A549 (cell line): ENCODE measurements at regions not wholly inside any gene's neighbourhood (a gene's known extent, or its start where the extent isn't known, plus 50 kb on each side); places are given as distances from the start of the nearest gene placed in this dataset.

ENCODE experiments used
- ATAC-seq, 2 experiments: fragments of 200-7000 bp in 1 of 2; fragments of >200 bp in 1 of 2; cut with Nextera tagmentation in 1 of 2; cut with Tn5 transposase in 1 of 2; 3 replicates each; pipeline versions ENCODE4 v1.8.0 to v1.9.1; 2018 to 2020; ENCODE audit warnings: mild to moderate bottlenecking in 1 of 2, moderate library complexity in 1 of 2
- CTCF ChIA-PET: fragments of 300-600 bp; sonication (Branson Sonifier 250); formaldehyde crosslinking; extraction: SDS; loops from one replicate; lab custom pipeline; 2021; ENCODE audit warnings: antibody characterized with exemption, inconsistent platforms; lab: Yijun Ruan, JAX
- POLR2A ChIA-PET: fragments of 350-600 bp; formaldehyde crosslinking; extraction: SDS; loops from one replicate; lab custom pipeline; 2021; ENCODE audit warnings: antibody characterized with exemption, inconsistent platforms; lab: Yijun Ruan, JAX
- DNase-seq, 2 experiments: peaks; one replicate each; pipeline versions ENCODE4 v3.0.0 to v3.0.0-alpha.2; 2011 to 2016; ENCODE audit warnings: low read depth in 1 of 2, low spot score in 1 of 2
- FAIRE-seq: peaks from 2 replicates; lab custom pipeline; 2011; peaks lifted over from hg19 to GRCh38; lab: Jason Lieb, UNC
- H3K27ac ChIP-seq, 2 experiments: fragments of >200 bp; sonication (Bioruptor Twin); formaldehyde crosslinking; 3 replicates each; pipeline ENCODE4 v1.5.1; 2016 to 2017
- H3K4me1 ChIP-seq: fragments of >200 bp; sonication (Bioruptor Twin); formaldehyde crosslinking; 3 replicates; pipeline ENCODE4 v1.6.1; 2016
- H3K4me2 ChIP-seq: fragments of >200 bp; sonication (Bioruptor Twin); formaldehyde crosslinking; 3 replicates; pipeline ENCODE4 v1.6.1; 2016
- H3K4me3 ChIP-seq: fragments of >200 bp; sonication (Bioruptor Twin); formaldehyde crosslinking; 3 replicates; pipeline ENCODE4 v1.5.1; 2016
- H3K9me3 ChIP-seq: fragments of >200 bp; sonication (Bioruptor Twin); formaldehyde crosslinking; 3 replicates; pipeline ENCODE4 v1.6.1; 2016
- CEBPB ChIP-seq, 2 experiments: fragments of >200 bp in 1 of 2; sonication (Bioruptor Twin) in 1 of 2; formaldehyde crosslinking in 1 of 2; IDR thresholded peaks; 2 replicates each; pipeline ENCODE4 v1.6.1; 2012 to 2016
- EHF ChIP-seq: fragments of 250-450 bp; sonication (Bioruptor Pico); IDR thresholded peaks from 2 replicates; pipeline ENCODE4 v1.5.0; 2020; ENCODE audit warnings: mild to moderate bottlenecking
- FOSB ChIP-seq: fragments of 250-450 bp; sonication (Bioruptor Pico); IDR thresholded peaks from 2 replicates; pipeline ENCODE4 v1.5.0; 2020; ENCODE audit warnings: mild to moderate bottlenecking, moderate library complexity
- FOXS1 ChIP-seq: fragments of 250-450 bp; sonication (Bioruptor Pico); IDR thresholded peaks from 2 replicates; pipeline ENCODE4 v1.5.0; 2020; ENCODE audit warnings: mild to moderate bottlenecking, moderate library complexity
- GATA3 ChIP-seq: IDR thresholded peaks from 2 replicates; pipeline ENCODE4 v1.6.1; 2012; ENCODE audit warnings: borderline replicate concordance
- HES2 ChIP-seq: fragments of >200 bp; sonication (Bioruptor Twin); formaldehyde crosslinking; IDR thresholded peaks from 2 replicates; pipeline ENCODE4 v1.6.1; 2016
- HMGXB4 ChIP-seq: fragments of 250-450 bp; sonication (Bioruptor Pico); IDR thresholded peaks from 2 replicates; pipeline ENCODE4 v1.5.0; 2021; ENCODE audit warnings: mild to moderate bottlenecking, moderate library complexity, borderline replicate concordance
- JUN ChIP-seq, 2 experiments: fragments of >200 bp; sonication (Bioruptor Twin); formaldehyde crosslinking; IDR thresholded peaks; 2 replicates in 1 of 2; 3 replicates in 1 of 2; pipeline ENCODE4 v1.6.1; 2016 to 2017
- MAX ChIP-seq: IDR thresholded peaks from 2 replicates; pipeline ENCODE4 v1.6.1; 2012
- MYC ChIP-seq: IDR thresholded peaks from 2 replicates; pipeline ENCODE4 v1.6.1; 2012; ENCODE audit warnings: mild to moderate bottlenecking, inconsistent platforms, low read length, improper control_type of control experiment, borderline replicate concordance
- NR3C1 ChIP-seq: fragments of >200 bp; sonication (Bioruptor Twin); formaldehyde crosslinking; IDR thresholded peaks from 3 replicates; pipeline ENCODE4 v1.6.1; 2017
- PHF8 ChIP-seq: fragments of 200-600 bp; sonication (generic); IDR thresholded peaks from 2 replicates; pipeline ENCODE4 v1.6.1; 2016; ENCODE audit warnings: low read depth, mild to moderate bottlenecking, antibody characterized with exemption, moderate library complexity, borderline replicate concordance
- POLR2AphosphoS2 ChIP-seq: conservative IDR thresholded peaks from 2 replicates; pipeline ENCODE4 v1.6.1; 2012; ENCODE audit warnings: low read length, improper control_type of control experiment, inconsistent platforms
- RAD21 ChIP-seq, 2 experiments: fragments of >200 bp in 1 of 2; sonication (Bioruptor Twin) in 1 of 2; formaldehyde crosslinking in 1 of 2; IDR thresholded peaks in 1 of 2; conservative IDR thresholded peaks in 1 of 2; 2 replicates in 1 of 2; 3 replicates in 1 of 2; pipeline ENCODE4 v1.6.1; 2012 to 2018; ENCODE audit warnings: inconsistent platforms in 1 of 2
- RCOR1 ChIP-seq: fragments of 150-350 bp; IDR thresholded peaks from 2 replicates; pipeline ENCODE4 v1.6.1; 2014; ENCODE audit warnings: antibody characterized with exemption, low read length, low read depth
- RNF2 ChIP-seq: fragments of 200-600 bp; sonication (generic); IDR thresholded peaks from 2 replicates; pipeline ENCODE4 v1.6.1; 2016; ENCODE audit warnings: low read depth, mild to moderate bottlenecking, antibody characterized with exemption, moderate library complexity, borderline replicate concordance
- SREBF2 ChIP-seq: fragments of 450-650 bp; IDR thresholded peaks from 2 replicates; pipeline ENCODE4 v1.6.1; 2014; ENCODE audit warnings: mild to moderate bottlenecking, moderate library complexity
- TFCP2L1 ChIP-seq: fragments of 250-450 bp; sonication (Bioruptor Pico); IDR thresholded peaks from 2 replicates; pipeline ENCODE4 v1.5.0; 2021; ENCODE audit warnings: mild to moderate bottlenecking
- TP53 ChIP-seq: fragments of 250-450 bp; sonication (Bioruptor Pico); IDR thresholded peaks from 2 replicates; pipeline ENCODE4 v1.5.0; 2021; ENCODE audit warnings: mild to moderate bottlenecking, moderate library complexity
- ZC3H11A ChIP-seq: fragments of 450-650 bp; IDR thresholded peaks from 2 replicates; pipeline ENCODE4 v1.6.1; 2014; ENCODE audit warnings: antibody characterized with exemption, mild to moderate bottlenecking
- WGBS: methylation state at CpG from one replicate; pipeline ENCODE4 v1.1.6; 2017; ENCODE audit errors: missing lambda C conversion rate; 5-methylcytosine and 5-hydroxymethylcytosine counted together
- TF ChIP-seq, protein P1 (sequence below): fragments of >200 bp; sonication (Bioruptor Twin); formaldehyde crosslinking; IDR thresholded peaks from 3 replicates; pipeline ENCODE4 v1.6.1; 2016
- TF ChIP-seq, protein P2 (sequence below): fragments of 200-600 bp; sonication (generic); IDR thresholded peaks from 2 replicates; pipeline ENCODE4 v1.6.1; 2016; ENCODE audit warnings: antibody characterized with exemption, mild to moderate bottlenecking, moderate library complexity

- no peak for TF ChIP-seq PHF8
- TF ChIP-seq HES2, result 0 out of 2 replicates have a peak, but pooled peaks have one; percentile 56
- no peak for TF ChIP-seq FOXS1
- peak; percentile 62 to 83; a peak in 3 of 4 replicates for TF ChIP-seq CEBPB (IDR thresholded peaks at IDR 0.05)
- peak in 1 of 2 experiments; percentile 45; a peak in 1 of 5 replicates for TF ChIP-seq JUN (IDR thresholded peaks at IDR 0.05)
- no peak for TF ChIP-seq RCOR1
- 0 out of 5 replicates have a peak, but pooled peaks of 1 of the 2 experiments have one; percentile 11 for TF ChIP-seq RAD21 (conservative IDR thresholded peaks at IDR 0.05 in 1 of 2, IDR thresholded peaks at IDR 0.05 in 1 of 2)
Observed at GRCh38 chr7:34260279-34260678, 354.9 kb downstream of the BMPER start (continued).

GRCh38 chr7:34263168-34263567 is 357.8 kb downstream of the BMPER start:
- CTCF ChIA-PET, result no interaction called here
- Histone ChIP-seq H3K4me2 (no peak overlapping the region), H3K4me1 (peaks cover 18% of the 10 kb centered on the region), H3K9me3 (0 out of 3 replicates have a peak, but pooled peaks cover 2% of the 10 kb centered on the region), H3K4me3 (no peak overlapping the region), H3K27ac (no peak overlapping the region)
- no peak for FAIRE-seq
- no peak for DNase-seq
- TF ChIP-seq GATA3 (no peak), RNF2 (no peak), TP53 (no peak), FOSB (CRISPR knock-in tag) (no peak), TFCP2L1 (CRISPR knock-in tag) (no peak), NR3C1 (no peak), HMGXB4 (CRISPR knock-in tag) (no peak), EHF (CRISPR knock-in tag) (no peak), POLR2AphosphoS2 (no peak), SREBF2 (no peak), MAX (no peak), MYC (no peak), HES2 (no peak), JUN (IDR thresholded peaks at IDR 0.05) (no peak), ZC3H11A (no peak)
- TF ChIP-seq, protein P1, sequence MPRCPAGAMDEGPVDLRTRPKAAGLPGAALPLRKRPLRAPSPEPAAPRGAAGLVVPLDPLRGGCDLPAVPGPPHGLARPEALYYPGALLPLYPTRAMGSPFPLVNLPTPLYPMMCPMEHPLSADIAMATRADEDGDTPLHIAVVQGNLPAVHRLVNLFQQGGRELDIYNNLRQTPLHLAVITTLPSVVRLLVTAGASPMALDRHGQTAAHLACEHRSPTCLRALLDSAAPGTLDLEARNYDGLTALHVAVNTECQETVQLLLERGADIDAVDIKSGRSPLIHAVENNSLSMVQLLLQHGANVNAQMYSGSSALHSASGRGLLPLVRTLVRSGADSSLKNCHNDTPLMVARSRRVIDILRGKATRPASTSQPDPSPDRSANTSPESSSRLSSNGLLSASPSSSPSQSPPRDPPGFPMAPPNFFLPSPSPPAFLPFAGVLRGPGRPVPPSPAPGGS, result no peak
- TF ChIP-seq, protein P2, sequence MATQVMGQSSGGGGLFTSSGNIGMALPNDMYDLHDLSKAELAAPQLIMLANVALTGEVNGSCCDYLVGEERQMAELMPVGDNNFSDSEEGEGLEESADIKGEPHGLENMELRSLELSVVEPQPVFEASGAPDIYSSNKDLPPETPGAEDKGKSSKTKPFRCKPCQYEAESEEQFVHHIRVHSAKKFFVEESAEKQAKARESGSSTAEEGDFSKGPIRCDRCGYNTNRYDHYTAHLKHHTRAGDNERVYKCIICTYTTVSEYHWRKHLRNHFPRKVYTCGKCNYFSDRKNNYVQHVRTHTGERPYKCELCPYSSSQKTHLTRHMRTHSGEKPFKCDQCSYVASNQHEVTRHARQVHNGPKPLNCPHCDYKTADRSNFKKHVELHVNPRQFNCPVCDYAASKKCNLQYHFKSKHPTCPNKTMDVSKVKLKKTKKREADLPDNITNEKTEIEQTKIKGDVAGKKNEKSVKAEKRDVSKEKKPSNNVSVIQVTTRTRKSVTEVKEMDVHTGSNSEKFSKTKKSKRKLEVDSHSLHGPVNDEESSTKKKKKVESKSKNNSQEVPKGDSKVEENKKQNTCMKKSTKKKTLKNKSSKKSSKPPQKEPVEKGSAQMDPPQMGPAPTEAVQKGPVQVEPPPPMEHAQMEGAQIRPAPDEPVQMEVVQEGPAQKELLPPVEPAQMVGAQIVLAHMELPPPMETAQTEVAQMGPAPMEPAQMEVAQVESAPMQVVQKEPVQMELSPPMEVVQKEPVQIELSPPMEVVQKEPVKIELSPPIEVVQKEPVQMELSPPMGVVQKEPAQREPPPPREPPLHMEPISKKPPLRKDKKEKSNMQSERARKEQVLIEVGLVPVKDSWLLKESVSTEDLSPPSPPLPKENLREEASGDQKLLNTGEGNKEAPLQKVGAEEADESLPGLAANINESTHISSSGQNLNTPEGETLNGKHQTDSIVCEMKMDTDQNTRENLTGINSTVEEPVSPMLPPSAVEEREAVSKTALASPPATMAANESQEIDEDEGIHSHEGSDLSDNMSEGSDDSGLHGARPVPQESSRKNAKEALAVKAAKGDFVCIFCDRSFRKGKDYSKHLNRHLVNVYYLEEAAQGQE, result no peak
- 83% methylated on average over 2 of the region's 2 CpGs for WGBS
- no peak for ATAC-seq
- POLR2A ChIA-PET, result no interaction called here
